ENCODE measurements at regions not wholly inside any gene's neighbourhood (a gene's known extent, or its start where the extent isn't known, plus 50 kb on each side); places are given as distances from the start of the nearest gene placed in this dataset.
"Not testable (repeated sequence)": the region's sequence is repeated elsewhere in the genome, so short reads cannot be mapped to it uniquely, and the experiment has no call there.

- peaks cover 32% of the 10 kb centered on the region for H3K4me1 ChIP-seq
- no peaks in the 10 kb centered on the region for H3K27me3 ChIP-seq
- H3K9ac ChIP-seq = no peak overlapping the region
- no peaks in the 10 kb centered on the region for H3K79me2 ChIP-seq (ENCODE audit: low read depth)
- Mint-ChIP-seq H3K4me3 (no peak overlapping the region), H3K9me3 (peaks cover 9% of the 10 kb centered on the region), H3K27me3 (ENCODE audit: insufficient read depth, low read depth) (peaks cover 10% of the 10 kb centered on the region), H3K36me3 (peaks cover 11% of the 10 kb centered on the region), H3K4me1 (peaks cover 33% of the 10 kb centered on the region), H3K27ac (peak overlapping the region; percentile 43)
- TF ChIP-seq EZH2phosphoT487 (IDR thresholded peaks at IDR 0.05) (no peak), CTCF (IDR thresholded peaks at IDR 0.05) (no peak), EZH2 (IDR thresholded peaks at IDR 0.05) (no peak)
- no peak overlapping the region for H3K4me2 ChIP-seq
- H3K4me3 ChIP-seq = no peak overlapping the region
- no peaks in the 10 kb centered on the region for H4K20me1 ChIP-seq (ENCODE audit: low read depth)
- DNase-seq (ENCODE audit: low spot score) = no peak
- no peaks in the 10 kb centered on the region for H3K36me3 ChIP-seq
- peaks cover 23% of the 10 kb centered on the region for H3F3A ChIP-seq (ENCODE audit: low read depth)
- H2AFZ ChIP-seq (replicated peaks) = peak overlapping the region; percentile 41
- no peaks in the 10 kb centered on the region for H3K9me3 ChIP-seq (ENCODE audit: low read depth)
- H3K27ac ChIP-seq = no peak overlapping the region
Observed at GRCh38 chr5:124962111-124962510, 215.7 kb upstream of the ZNF608 start.

- Histone ChIP-seq H3K4me2 (peak overlapping the region; percentile 35), H3F3A (ENCODE audit: low read depth) (peaks cover 26% of the 10 kb centered on the region), H3K79me2 (ENCODE audit: low read depth) (no peaks in the 10 kb centered on the region), H3K27ac (peak overlapping the region; percentile 52), H3K9ac (no peak overlapping the region), H3K4me1 (peaks cover 36% of the 10 kb centered on the region), H3K9me3 (ENCODE audit: low read depth) (no peaks in the 10 kb centered on the region), H2AFZ (replicated peaks) (peak overlapping the region; percentile 41), H3K36me3 (no peaks in the 10 kb centered on the region), H4K20me1 (ENCODE audit: low read depth) (no peaks in the 10 kb centered on the region), H3K4me3 (no peak overlapping the region), H3K27me3 (no peaks in the 10 kb centered on the region)
- H3K9me3 Mint-ChIP-seq = peaks cover 9% of the 10 kb centered on the region
- peak; percentile 23 for DNase-seq (ENCODE audit: low spot score)
- peaks cover 10% of the 10 kb centered on the region for H3K27me3 Mint-ChIP-seq (ENCODE audit: insufficient read depth, low read depth)
- H3K4me3 Mint-ChIP-seq = no peak overlapping the region
- H3K4me1 Mint-ChIP-seq = peaks cover 30% of the 10 kb centered on the region
- peak overlapping the region; percentile 60 for H3K27ac Mint-ChIP-seq
- TF ChIP-seq EZH2 (IDR thresholded peaks at IDR 0.05) (no peak), EZH2phosphoT487 (IDR thresholded peaks at IDR 0.05) (no peak), CTCF (IDR thresholded peaks at IDR 0.05) (no peak)
- peaks cover 8% of the 10 kb centered on the region for H3K36me3 Mint-ChIP-seq
Observed at GRCh38 chr5:124962735-124963134, 216.3 kb upstream of the ZNF608 start.

- Histone ChIP-seq H3K9ac (no peak overlapping the region), H3K4me2 (peak overlapping the region; percentile 35), H3K9me3 (ENCODE audit: low read depth) (no peaks in the 10 kb centered on the region), H3K27ac (peak overlapping the region; percentile 52), H4K20me1 (ENCODE audit: low read depth) (no peaks in the 10 kb centered on the region), H2AFZ (replicated peaks) (peak overlapping the region; percentile 41), H3K27me3 (no peaks in the 10 kb centered on the region), H3F3A (ENCODE audit: low read depth) (peaks cover 26% of the 10 kb centered on the region), H3K36me3 (no peaks in the 10 kb centered on the region), H3K79me2 (ENCODE audit: low read depth) (no peaks in the 10 kb centered on the region), H3K4me3 (no peak overlapping the region), H3K4me1 (peaks cover 38% of the 10 kb centered on the region)
- Mint-ChIP-seq H3K36me3 (peaks cover 8% of the 10 kb centered on the region), H3K4me3 (no peak overlapping the region), H3K27ac (peak overlapping the region; percentile 60), H3K27me3 (ENCODE audit: insufficient read depth, low read depth) (peaks cover 10% of the 10 kb centered on the region), H3K4me1 (peaks cover 30% of the 10 kb centered on the region), H3K9me3 (peaks cover 9% of the 10 kb centered on the region)
- peak; percentile 54 for DNase-seq (ENCODE audit: low spot score)
- no peak for TF ChIP-seq CTCF (IDR thresholded peaks at IDR 0.05)
Observed at GRCh38 chr5:124963236-124963919, 216.9 kb upstream of the ZNF608 start.

GRCh38 chr5:124966741-124967140 is 220.3 kb upstream of the ZNF608 start:
- not testable (repeated sequence) for H3K36me3 Mint-ChIP-seq, H3K9ac ChIP-seq, H3K27ac Mint-ChIP-seq

GRCh38 chr5:124970381-124970780 is 223.9 kb upstream of the ZNF608 start:
- H3K36me3 Mint-ChIP-seq; DNase-seq (ENCODE audit: low spot score); H4K20me1 ChIP-seq (ENCODE audit: low read depth); H3K27me3 Mint-ChIP-seq (ENCODE audit: insufficient read depth, low read depth); H3K4me3 ChIP-seq; H3K27me3 ChIP-seq; H3K9ac ChIP-seq; H3K4me2 ChIP-seq; H3K27ac ChIP-seq; H3K4me3 Mint-ChIP-seq; H3K9me3 ChIP-seq (ENCODE audit: low read depth); H2AFZ ChIP-seq (replicated peaks); H3K36me3 ChIP-seq; H3K79me2 ChIP-seq (ENCODE audit: low read depth); H3K4me1 Mint-ChIP-seq: not testable (repeated sequence)
- Mint-ChIP-seq H3K9me3 (peaks cover 12% of the 10 kb centered on the region), H3K27ac (peak overlapping the region; percentile 39)
- peaks cover 43% of the 10 kb centered on the region for H3K4me1 ChIP-seq
- H3F3A ChIP-seq (ENCODE audit: low read depth) = peaks cover 17% of the 10 kb centered on the region

More at GRCh38 chr5:124966741-124967140, 220.3 kb upstream of the ZNF608 start:
- not testable (repeated sequence) for H3K79me2 ChIP-seq (ENCODE audit: low read depth); H3K27me3 ChIP-seq; H2AFZ ChIP-seq (replicated peaks); H3K27me3 Mint-ChIP-seq (ENCODE audit: insufficient read depth, low read depth); H3K36me3 ChIP-seq; H3K9me3 Mint-ChIP-seq; H3K4me2 ChIP-seq; H4K20me1 ChIP-seq (ENCODE audit: low read depth); H3K27ac ChIP-seq; H3K4me3 Mint-ChIP-seq; H3K9me3 ChIP-seq (ENCODE audit: low read depth); H3K4me3 ChIP-seq
- Histone ChIP-seq H3F3A (ENCODE audit: low read depth) (peaks cover 26% of the 10 kb centered on the region), H3K4me1 (peaks cover 48% of the 10 kb centered on the region)
- DNase-seq (ENCODE audit: low spot score) = peak; percentile 14
- H3K4me1 Mint-ChIP-seq = peaks cover 28% of the 10 kb centered on the region
